OCI-M1 (cell line): ENCODE measurements at regions not wholly inside any gene's neighbourhood (a gene's known extent, or its start where the extent isn't known, plus 50 kb on each side); places are given as distances from the start of the nearest gene placed in this dataset.
A peak's percentile ranks its signal among the peaks of the same experiment; 100 is the strongest.
"Not testable (repeated sequence)": the region's sequence is repeated elsewhere in the genome, so short reads cannot be mapped to it uniquely, and the experiment has no call there.

Source experiments
- DNase-seq: peaks from one replicate; lab custom pipeline; 2025; lab: John Stamatoyannopoulos, UW

DNA sequence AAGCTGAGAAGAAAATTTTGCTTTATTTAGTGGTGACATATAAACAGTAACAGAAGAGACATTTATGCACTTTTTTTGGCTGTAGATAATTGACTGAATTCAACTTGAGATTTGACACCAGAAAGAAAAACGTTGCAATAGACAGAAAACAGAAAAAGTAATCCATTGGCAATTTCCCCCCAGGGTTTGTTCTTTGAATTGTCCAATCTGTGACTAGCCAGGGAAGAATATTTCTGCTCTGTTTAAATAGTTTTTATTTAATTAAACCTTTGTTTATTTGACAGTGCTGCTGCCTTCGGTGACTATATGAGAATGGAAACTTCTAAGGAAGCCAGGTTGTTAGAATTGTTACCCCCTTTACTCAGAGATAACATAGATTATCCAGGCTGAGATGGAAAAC is 210.6 kb downstream of the DEPDC1B start:
- DNase-seq: no peak

DNA sequence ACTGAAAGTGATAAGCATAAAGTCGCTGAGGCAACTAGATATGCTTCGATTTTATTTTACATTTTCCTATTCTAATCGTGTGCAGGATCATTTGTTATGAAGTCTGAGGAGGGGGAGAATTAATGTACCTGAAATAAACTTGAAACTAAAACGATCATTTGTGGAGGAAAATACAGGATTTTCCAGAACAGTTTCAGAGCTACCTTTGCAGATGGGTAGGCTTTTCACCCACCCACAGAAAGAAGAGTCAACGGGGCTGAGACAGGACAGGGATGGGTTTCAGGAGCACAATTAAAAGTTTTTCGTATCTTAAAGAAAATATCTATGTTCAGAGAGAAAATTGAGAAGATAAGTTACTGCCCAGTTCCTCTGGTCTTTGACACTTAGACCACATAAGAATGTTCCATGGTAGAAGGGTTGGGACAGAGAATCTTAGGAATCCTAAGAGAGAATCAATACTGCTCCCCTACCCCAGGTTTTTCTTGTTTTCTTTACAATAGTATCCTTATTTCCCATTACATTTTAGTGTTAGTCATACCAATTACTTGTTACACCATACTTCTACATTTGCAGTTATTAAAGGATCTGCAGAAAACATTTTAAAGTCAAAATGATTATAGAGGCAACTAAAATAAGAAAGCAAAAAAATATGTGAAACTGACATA is 211.4 kb downstream of the DEPDC1B start:
- no peak for DNase-seq

DNA sequence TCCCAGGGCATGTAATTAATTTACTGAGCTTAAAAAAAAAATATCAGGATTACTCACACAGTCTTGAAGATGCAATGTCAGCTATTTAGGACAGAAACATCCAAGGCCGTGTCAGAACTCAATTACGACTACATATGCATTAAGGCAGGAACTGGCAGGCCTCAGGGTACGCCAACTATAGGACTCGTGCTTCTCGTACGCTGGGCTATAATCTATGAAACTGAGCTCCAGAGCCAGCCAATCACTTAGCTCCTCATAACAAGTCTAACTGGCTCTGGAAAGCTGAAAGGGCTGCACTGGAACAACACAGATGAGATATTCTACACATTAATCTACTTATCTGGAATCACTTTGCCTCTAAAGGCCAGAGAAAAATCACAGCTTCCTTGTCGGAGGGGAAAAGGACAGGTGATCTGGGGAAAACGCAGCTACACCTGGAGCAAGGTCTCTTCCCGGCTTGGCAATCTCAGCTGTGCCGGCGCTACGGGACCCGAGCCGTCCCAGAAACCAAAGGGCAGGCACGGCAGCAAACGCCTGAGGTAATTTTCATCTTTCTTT is 212.0 kb downstream of the DEPDC1B start:
- no peak for DNase-seq

DNA sequence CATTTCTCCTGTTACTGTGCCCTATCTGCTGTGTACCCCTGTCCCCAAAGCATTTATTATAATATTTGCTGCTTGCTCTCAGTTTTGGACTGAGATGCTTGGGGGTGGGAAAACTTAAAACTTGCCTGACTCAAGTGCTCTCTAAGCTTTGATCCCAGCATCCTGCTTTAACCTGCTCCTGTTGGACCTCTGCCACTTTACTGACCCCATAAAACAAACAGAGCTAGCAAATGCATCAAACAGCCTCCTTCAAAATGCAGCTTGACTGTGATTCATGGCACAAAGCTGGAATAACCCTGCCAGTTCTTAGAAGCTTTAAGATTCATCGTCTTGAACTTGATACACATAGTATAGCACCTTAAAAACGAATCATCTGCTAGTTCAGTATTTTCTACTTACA is 212.5 kb downstream of the DEPDC1B start:
- DNase-seq: no peak

DNA sequence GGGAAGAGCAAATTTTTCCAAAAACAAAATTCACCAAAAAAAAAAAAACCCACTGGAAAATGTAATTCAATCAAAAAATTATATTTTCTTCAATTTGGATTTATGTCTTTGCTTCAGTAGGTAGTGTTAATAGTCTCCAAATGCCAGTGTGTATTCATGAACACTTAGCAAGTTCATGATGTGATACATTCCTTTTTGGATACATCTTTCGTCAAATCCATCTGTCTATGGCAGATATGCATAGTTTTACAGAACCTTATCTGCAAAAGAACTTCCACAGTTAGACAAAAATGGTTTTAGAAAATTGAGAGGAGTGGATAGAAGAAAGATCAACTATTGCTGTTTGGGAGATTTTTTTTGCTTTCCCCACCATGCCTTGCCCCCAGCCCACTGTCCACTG is 214.6 kb downstream of the DEPDC1B start:
- DNase-seq: no peak

DNA sequence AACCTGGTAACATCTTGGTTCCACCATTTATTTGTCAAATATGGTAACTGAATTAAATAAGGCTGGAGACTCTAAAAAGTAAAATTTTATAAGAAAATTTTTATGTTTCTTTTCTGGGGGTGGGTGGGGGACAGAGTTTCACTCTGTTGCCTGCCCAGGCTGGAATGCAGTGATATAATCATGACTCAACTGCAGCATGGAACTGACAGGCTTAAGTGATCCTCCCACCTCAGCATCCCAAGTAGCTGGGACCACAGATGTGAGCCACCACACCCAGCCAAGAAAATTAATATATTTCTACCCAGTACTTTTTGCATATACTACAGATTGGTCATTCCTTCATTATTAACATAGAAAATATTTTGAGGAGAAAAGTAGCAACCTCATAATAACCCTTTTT is 216.9 kb downstream of the DEPDC1B start:
- DNase-seq: no peak

DNA sequence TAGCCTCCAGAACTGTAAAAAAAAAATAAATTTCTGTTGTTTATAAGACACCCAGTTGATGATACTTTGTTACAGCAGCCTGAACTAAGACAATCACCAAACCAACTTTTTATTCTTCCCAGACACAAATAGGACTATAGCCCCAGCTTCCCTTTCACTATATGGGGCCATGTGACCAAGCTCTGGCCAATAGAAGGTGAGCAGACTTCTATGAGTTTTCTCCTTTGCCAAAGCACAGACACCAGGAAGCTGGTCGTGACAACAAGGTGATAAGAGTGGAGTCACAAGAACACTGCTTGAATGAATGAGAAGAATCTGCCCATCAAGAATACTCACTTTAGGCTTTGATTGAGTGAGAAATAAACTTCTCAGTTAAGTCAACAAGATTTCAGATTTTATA is 217.7 kb downstream of the DEPDC1B start:
- peak; percentile 76 for DNase-seq

DNA sequence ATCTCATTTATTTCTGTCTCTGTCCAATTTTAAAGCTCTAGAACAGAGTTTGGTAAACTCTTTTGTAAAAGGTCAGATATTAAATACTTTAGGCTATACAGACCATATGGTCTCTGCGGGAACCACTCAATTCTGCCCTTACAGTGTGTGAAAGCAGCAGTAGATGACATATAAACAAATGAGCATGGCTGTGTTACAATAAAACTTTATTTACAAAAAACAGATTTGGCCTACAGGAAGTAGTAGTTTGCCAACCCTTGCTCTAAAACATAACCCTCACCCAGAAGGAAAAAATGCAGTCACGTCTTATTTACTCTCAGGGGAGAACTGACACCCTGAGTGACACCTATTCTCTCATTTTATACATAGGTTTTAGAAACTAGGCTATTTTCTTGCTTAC is 220.4 kb downstream of the DEPDC1B start:
- DNase-seq: no peak

DNA sequence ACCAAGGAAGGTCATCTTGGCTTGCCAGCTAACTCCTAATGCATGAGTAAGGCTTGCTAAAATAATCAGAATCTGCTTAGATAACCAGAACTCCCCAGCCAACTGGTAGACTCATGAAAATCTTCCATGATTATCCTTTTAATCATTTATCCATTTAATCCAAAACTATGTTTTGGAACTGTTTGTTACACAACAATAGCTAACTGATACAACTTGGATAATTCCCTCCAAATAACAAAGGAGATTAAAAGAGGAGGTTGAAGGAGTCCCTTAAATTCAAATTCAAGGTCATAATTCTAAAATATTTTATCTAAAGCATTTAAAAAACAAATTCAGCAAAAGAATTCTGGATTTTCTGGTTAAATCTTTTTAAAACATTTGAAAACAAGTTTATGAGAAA is 222.1 kb downstream of the DEPDC1B start:
- no peak for DNase-seq

DNA sequence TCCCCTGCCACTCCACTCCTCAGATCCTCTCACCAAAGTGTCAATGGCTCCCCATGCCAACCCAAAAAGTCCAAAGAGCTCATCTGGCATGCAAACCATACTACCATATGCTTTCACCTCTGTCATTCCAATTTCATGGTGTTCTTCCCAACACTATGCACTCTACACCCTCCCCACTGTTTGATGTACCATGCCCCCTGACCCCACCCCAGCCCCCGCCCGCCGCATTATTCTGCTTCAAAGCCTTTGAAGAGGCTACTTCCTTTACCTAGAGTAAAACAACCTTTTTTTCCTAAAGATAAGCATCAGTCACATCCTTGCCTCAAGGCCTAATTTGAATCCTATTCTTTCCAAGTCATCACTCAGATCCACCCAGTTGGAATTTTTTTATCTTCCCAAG is 226.3 kb downstream of the DEPDC1B start:
- no peak for DNase-seq

DNA sequence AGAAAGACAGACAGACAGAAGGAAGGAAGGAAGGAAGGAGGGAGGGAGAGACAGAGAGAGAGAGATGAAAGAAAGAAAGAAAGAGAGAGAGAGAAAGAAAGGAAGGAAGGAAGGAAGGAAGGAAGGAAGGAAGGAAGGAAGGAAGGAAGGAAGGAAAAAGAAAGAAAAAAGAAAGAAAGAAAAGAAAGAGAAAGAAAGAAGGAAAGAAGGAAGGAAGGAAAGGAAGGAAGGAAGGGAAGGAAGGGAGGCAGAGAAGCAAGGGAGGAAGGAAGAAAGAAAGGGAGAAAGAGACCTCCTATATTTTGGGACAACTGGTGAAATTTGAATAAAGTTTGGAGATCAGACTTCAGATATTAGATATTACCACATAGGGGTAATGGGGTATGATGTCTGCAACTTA is 226.9 kb downstream of the DEPDC1B start:
- DNase-seq: not testable (repeated sequence)

DNA sequence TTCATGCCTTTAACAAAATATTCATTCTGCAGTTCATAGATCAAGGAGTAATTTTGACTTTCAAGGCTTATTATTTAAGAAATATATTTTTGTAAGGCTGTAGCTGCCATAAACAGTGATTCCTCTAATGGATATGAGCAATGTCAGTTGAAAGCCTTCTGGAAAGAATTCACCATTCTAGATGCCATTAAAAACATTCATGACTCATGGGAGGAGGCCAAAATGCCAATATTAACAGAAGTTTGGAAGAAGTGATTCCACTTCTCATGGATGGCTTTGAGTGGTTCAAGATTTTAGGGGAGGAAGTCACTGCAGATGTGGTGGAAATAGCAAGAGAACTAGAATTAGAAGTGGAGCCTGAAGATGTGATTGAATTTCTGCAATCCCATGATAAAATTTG is 229.1 kb downstream of the DEPDC1B start:
- no peak for DNase-seq

DNA sequence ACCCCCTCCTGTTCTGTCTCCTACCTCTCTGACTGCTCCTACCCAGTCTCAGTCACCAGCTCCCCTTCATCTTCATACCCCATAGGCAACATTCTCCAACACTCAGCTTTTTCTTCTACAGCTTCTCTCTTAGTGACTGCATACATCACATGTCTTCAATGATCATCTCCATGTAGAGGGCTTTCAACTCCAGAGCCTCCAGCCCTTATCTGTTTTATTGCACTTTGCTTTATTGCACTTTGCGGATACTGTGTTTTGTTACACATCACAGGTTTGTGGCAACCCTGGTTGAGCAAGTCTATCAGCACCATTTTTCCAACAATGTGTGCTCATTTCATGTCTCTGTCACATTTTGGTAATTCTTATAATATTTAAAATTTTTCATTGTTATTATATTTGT is 230.7 kb downstream of the DEPDC1B start:
- no peak for DNase-seq

DNA sequence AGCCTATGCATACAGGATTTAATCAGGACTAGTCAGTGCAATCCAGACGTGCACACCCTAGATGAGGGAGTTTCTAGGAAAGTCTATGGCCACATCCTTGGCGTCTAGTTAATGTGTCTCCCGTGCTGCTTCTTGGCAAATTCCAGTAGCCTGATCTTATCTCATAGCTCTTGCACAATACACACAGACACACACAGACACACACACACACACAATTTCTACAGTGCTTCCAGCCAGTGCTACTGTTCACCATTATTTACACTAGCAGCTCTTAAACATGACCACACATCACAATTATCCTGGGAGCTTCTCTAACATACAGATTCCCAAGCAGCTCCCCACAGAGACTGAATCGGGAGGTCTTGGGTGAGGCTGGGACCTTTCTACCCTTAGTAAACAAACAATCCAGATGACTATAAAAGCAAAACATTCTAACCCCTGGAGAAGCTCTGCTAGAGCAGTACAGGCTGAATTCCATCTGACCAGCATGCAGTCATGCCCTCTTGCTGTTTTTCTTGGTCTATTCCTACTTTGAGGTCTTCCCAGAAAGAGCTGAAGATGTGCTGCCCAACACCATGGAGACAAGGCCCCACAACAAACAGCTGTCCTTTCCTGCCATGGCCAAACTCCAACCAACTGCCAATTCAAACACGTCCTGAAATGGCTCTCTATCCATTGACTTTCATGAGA is 236.6 kb downstream of the DEPDC1B start:
- peak; percentile 26 for DNase-seq

DNA sequence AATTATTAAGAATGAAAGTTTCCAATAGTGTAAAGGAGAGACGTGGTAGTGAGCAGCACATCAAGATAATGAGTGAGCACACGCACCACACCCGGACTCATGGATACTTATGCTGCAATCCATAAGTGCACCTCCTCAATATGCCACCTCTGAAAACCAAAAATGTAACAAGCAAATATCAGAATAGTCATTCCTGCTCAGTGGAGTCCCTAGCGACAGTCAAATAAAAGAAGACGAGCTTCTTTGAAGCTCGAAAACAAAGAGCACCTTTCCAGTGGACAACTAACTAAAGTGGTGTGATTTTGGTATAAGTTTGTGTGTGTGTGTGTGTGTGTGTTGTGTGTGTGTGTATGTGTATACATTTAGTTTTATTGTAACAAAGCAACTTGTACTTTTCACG is 241.3 kb downstream of the DEPDC1B start:
- peak; percentile 46 for DNase-seq

DNA sequence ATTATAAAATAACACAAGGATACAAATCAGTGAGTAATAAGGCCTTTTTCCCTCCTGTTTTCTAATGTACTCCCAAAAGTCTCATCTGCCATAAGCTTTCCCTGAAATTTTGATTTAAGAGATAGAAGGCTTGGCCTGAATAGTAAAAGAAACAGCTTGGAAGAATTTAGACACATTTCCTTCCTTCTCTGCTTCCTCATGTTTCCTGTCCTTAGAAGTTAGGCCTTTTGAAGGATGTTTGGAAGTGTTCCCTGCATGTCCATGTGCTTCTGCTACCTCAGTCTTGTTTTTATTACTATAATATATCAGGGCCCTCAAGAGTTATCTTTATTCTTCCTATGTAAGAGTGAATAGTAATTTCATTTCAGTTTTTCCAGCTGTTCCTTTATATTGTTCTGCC is 242.7 kb downstream of the DEPDC1B start:
- no peak for DNase-seq

DNA sequence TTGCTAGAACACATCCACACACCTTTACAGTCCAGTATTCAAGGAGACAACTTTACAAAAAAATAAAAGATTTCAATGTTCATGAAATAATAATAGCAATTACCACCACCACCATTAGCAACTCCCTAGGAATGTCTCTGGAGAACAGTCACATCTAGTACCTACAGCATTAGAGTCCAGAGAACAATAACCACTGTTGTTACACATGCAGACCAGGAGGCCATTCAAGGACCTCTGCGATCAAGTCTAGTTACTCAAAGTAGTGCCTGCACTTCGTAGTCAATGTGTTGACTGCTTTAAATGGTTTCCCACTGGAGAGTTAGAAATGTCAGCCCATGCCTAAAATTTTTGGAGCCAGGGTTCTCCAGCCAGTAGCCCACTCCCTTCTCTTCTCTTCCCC is 244.4 kb downstream of the DEPDC1B start:
- no peak for DNase-seq

DNA sequence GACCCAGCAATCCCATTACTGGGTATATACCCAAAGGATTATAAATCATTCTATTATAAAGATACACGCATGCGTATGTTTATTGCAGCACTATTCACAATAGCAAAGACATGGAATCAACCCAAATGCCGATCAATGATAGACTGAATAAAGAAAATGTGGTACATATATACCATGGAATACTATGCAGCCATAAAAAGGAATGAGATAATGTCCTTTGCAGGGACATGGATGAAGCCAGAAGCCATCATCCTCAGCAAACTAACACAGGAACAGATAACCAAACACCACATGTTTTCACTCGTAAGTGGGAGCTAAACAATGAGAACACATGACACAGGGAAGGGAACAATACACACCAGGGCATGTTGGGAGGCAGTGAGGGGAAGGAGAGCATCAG is 245.7 kb downstream of the DEPDC1B start:
- not testable (repeated sequence) for DNase-seq

DNA sequence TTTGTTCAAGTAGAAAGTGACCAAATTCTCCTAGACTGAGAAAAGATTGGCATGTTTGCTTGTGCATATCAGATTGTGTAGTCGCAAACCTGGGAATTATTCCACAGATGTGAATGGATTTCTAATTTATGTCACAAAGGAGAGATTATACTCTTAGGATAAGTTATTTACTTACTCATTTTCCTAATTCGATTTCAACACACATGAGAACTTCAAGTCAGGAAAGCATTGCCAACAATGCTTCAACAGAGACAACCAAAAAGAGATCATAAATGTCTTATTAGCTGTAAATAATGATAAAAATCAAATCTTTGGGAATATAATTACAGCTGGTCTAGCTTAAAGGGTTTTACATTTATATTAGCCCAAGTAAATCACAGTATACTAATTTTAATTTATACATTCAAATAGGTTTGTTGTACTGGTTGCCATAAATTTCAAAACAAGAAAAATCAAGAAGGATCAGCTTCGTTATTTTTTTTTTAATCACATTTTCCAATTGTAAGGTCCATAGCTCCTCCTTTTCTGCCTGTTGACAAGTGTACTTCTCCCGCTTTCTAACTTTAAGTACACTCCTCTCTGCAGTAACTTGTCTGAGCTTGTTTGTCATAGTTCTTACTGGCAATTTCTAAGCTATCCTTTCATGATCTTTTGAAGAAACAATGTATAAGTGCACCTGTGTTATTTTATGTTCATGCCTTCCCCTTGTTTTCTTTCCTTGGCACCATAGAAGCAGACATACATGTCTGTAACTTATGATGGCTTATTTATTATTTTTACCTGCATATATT is 246.6 kb downstream of the DEPDC1B start:
- no peak for DNase-seq

DNA sequence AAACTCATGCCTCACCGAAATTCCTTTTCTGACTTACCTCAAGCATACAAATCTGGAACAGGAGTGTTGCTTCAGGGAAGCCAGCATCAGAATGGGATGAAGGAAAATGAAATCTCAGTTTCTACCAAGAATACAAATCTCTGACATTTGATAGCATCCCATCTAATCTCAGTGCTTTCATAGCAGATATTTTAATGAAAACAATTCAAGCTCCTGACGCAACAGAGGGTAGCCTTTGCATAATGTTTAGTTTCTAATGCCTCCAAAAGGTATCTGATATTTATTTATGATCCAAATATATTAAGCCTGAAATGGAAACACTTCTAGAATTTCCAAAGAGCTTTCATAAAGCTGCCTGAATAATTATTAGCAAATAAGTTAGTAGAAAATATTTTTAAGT is 251.4 kb downstream of the DEPDC1B start:
- DNase-seq: no peak

DNA sequence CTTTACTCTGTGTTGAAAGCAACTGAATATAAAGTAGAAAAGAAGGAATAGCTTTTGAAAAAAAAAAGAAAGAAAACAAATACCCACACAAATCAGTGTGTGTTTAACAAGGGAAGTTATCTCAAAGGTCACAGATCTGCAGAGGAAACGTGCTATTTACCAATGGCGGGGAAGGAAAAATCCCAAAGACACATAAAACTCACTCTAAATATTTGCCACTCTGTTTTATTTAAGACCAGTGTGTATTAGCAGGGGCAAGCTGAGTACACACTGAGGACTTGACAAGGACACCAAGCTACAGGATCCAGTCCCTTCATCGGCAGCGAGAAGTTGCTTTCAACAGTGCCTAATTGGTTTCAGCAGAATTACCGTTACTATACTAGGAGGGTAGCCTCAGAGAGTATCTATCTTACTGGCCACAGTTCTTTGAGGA is 252.5 kb downstream of the DEPDC1B start:
- no peak for DNase-seq

DNA sequence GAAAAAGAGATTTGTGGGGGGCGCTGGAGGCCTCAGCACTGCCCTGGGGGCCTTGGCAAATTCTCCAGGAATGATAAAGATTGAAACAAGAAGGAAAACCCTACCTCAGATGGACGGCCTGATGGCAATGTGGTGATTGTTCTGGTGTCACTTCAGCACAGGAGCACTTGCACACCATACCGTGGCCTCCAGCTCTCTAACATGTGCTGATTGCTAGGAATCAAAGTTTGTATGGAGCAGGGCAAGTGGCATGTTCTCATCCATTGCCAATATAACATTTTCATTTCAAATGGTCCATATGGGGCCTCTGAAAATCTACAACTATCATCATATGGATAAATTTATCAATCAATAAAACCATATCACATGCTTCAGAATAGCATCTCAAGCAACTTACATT is 253.0 kb downstream of the DEPDC1B start:
- DNase-seq: no peak

DNA sequence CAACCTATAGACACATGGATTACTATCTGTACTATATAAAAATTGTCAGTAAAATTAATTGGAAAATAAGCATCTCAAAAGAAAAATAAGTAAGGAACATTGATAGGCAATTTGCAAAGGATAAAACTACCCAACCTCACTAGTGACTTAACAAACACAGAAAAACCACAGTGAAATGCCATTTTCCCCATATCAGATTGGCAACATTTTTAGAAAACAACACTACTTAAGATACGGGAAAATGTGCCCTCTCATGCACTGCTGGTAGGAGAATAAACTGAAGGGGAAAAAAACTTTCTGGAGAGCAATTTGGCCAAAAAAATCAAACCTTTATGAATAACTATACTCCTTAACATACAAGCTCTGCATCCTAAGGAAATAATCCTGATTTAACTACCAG is 254.0 kb downstream of the DEPDC1B start:
- DNase-seq: peak; percentile 70
